SH-SY5Y (cell line): ENCODE measurements at regions not wholly inside any gene's neighbourhood (a gene's known extent, or its start where the extent isn't known, plus 50 kb on each side); places are given as distances from the start of the nearest gene placed in this dataset.

Source experiments
- GATA2 ChIP-seq: IDR thresholded peaks from 2 replicates; pipeline ENCODE4 v1.6.1; 2011; ENCODE audit warnings: mild to moderate bottlenecking, low read depth, low read length
- GATA3 ChIP-seq: IDR thresholded peaks from 2 replicates; pipeline ENCODE4 v1.6.1; 2011; ENCODE audit warnings: low read depth, mild to moderate bottlenecking, low read length, moderate library complexity

DNA sequence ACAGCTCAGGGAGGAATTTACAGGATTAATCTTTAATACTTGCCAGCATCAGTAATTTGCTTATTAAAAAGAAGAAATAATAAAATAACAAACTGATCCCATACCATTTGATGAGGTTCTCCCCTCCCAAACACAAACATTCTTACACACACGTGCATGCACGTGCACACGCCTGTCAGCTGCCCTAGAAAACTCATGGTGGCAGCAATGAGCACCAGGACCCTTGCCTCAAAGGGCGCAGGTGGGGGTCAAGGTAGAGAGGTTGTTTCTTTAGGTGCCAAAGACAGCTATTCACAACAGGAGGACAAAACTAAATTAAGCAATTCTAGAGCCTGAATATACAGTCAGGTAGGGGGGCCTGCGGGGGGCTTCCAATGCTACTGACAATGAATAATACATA, 219.3 kb downstream of the BUD13 start:
- no peak for TF ChIP-seq GATA2
- no peak for TF ChIP-seq GATA3
